Activated T-helper 9 cell treated with anti-CD3 and anti-CD28 coated beads, Interleukin-2, amount 50 U/mL, for 16 hours (primary cell): ENCODE measurements at regions not wholly inside any gene's neighbourhood (a gene's known extent, or its start where the extent isn't known, plus 50 kb on each side); places are given as distances from the start of the nearest gene placed in this dataset.

Source experiments
- DNase-seq: peaks from one replicate; pipeline ENCODE4 v3.0.0-alpha.2; 2020; ENCODE audit warnings: low read depth

GRCh38 chr10:118107040-118107439 is 60.3 kb upstream of the RAB11FIP2 start:
- no peak for DNase-seq

- no peak for DNase-seq
Observed at GRCh38 chr10:118106426-118106825, 59.7 kb upstream of the RAB11FIP2 start.

GRCh38 chr10:118102121-118102520 is 55.4 kb upstream of the RAB11FIP2 start:
- DNase-seq = no peak

GRCh38 chr10:118101501-118101900 is 54.8 kb upstream of the RAB11FIP2 start:
- DNase-seq = no peak
